ENCODE measurements at regions not wholly inside any gene's neighbourhood (a gene's known extent, or its start where the extent isn't known, plus 50 kb on each side); places are given as distances from the start of the nearest gene placed in this dataset.

- TF ChIP-seq, protein P1, sequence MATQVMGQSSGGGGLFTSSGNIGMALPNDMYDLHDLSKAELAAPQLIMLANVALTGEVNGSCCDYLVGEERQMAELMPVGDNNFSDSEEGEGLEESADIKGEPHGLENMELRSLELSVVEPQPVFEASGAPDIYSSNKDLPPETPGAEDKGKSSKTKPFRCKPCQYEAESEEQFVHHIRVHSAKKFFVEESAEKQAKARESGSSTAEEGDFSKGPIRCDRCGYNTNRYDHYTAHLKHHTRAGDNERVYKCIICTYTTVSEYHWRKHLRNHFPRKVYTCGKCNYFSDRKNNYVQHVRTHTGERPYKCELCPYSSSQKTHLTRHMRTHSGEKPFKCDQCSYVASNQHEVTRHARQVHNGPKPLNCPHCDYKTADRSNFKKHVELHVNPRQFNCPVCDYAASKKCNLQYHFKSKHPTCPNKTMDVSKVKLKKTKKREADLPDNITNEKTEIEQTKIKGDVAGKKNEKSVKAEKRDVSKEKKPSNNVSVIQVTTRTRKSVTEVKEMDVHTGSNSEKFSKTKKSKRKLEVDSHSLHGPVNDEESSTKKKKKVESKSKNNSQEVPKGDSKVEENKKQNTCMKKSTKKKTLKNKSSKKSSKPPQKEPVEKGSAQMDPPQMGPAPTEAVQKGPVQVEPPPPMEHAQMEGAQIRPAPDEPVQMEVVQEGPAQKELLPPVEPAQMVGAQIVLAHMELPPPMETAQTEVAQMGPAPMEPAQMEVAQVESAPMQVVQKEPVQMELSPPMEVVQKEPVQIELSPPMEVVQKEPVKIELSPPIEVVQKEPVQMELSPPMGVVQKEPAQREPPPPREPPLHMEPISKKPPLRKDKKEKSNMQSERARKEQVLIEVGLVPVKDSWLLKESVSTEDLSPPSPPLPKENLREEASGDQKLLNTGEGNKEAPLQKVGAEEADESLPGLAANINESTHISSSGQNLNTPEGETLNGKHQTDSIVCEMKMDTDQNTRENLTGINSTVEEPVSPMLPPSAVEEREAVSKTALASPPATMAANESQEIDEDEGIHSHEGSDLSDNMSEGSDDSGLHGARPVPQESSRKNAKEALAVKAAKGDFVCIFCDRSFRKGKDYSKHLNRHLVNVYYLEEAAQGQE (IDR thresholded peaks at IDR 0.05; ENCODE audit: unreplicated experiment), result no peak
- TF ChIP-seq ZNF331 (CRISPR knock-in tag; IDR thresholded peaks at IDR 0.05; ENCODE audit: low read depth), result no peak
- TF ChIP-seq STAT1 (IDR thresholded peaks at IDR 0.05; ENCODE audit: unreplicated experiment), result no peak
These were observed 1496.5 kb downstream of the PLA2G4A start (continued) for GRCh38 chr1:188325211-188325610.

DNA sequence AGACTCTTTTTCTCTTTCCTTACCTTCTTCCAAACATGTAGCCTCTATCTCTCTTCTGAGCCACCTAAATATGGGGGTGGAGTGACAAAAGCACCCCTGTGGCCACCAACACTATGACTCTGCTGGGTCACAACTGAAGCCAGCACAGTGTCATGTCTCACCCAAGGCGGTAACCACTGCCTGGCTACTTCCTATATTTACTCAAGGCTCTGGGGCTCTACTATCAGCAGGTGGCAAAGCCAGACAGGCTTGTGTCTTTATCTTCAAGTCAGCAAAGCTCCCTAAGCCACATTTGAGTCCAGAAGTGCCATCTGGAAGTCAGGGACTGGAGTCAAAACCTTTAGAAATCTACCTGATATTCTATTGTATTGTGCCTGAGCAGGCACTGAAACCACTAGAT, 1515.2 kb downstream of the PLA2G4A start:
- ATAC-seq, result no peak
- Mint-ChIP-seq H3K4me1 (no peaks in the 10 kb centered on the region), H3K27me3 (ENCODE audit: insufficient read depth, low read depth, poor library complexity) (no peaks in the 10 kb centered on the region), H3K9me3 (no peaks in the 10 kb centered on the region; the same call in 2 of the 3 replicates), H3K27ac (no peak overlapping the region), H3K4me3 (no peak overlapping the region), H3K36me3 (ENCODE audit: low read depth) (no peaks in the 10 kb centered on the region)
- Histone ChIP-seq H3K4me2 (no peak overlapping the region), H3K27me3 (ENCODE audit: insufficient read depth) (no peaks in the 10 kb centered on the region), H3K79me2 (replicated peaks; ENCODE audit: insufficient read depth) (no peaks in the 10 kb centered on the region), H2AFZ (no peak overlapping the region), H4K20me1 (replicated peaks; ENCODE audit: insufficient read depth) (no peaks in the 10 kb centered on the region), H3F3A (replicated peaks; ENCODE audit: low read depth) (no peaks in the 10 kb centered on the region), H3K9me2 (ENCODE audit: insufficient read depth) (no peaks in the 10 kb centered on the region), H3K4me3 (no peak overlapping the region), H3K36me3 (ENCODE audit: insufficient read depth) (no peaks in the 10 kb centered on the region), H3K27ac (ENCODE audit: low read depth) (no peak overlapping the region), H3K4me1 (ENCODE audit: insufficient read depth) (no peaks in the 10 kb centered on the region)
- TF ChIP-seq STAT1 (IDR thresholded peaks at IDR 0.05; ENCODE audit: unreplicated experiment), result no peak
- TF ChIP-seq NANOG (IDR thresholded peaks at IDR 0.05; ENCODE audit: borderline replicate concordance), result no peak
- TF ChIP-seq EZH2 (IDR thresholded peaks at IDR 0.05; ENCODE audit: low read depth, unreplicated experiment), result no peak
- TF ChIP-seq EZH2phosphoT487 (IDR thresholded peaks at IDR 0.05; ENCODE audit: unreplicated experiment), result no peak
- no peak for TF ChIP-seq POLR2AphosphoS5 (IDR thresholded peaks at IDR 0.05; ENCODE audit: low read depth)
- TF ChIP-seq, protein P1 (IDR thresholded peaks at IDR 0.05; ENCODE audit: unreplicated experiment), result no peak
- no peak for TF ChIP-seq JUNB (IDR thresholded peaks at IDR 0.05; ENCODE audit: unreplicated experiment)
- TF ChIP-seq, protein P2, sequence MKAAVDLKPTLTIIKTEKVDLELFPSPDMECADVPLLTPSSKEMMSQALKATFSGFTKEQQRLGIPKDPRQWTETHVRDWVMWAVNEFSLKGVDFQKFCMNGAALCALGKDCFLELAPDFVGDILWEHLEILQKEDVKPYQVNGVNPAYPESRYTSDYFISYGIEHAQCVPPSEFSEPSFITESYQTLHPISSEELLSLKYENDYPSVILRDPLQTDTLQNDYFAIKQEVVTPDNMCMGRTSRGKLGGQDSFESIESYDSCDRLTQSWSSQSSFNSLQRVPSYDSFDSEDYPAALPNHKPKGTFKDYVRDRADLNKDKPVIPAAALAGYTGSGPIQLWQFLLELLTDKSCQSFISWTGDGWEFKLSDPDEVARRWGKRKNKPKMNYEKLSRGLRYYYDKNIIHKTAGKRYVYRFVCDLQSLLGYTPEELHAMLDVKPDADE (IDR thresholded peaks at IDR 0.05), result no peak
- TF ChIP-seq ZNF114 (CRISPR knock-in tag; IDR thresholded peaks at IDR 0.05), result no peak
- DNase-seq (ENCODE audit: low spot score), result no peak

Data from GM23338 (cell line).